ENCODE measurements at regions not wholly inside any gene's neighbourhood (a gene's known extent, or its start where the extent isn't known, plus 50 kb on each side); places are given as distances from the start of the nearest gene placed in this dataset.

GRCh38 chr14:49994951-49995561 is 102.2 kb downstream of the ARF6 start (continued):
- no peak for TF ChIP-seq GTF2F1 (IDR thresholded peaks at IDR 0.05; ENCODE audit: borderline replicate concordance, low read depth, low read length)
- TF ChIP-seq GABPA (IDR thresholded peaks at IDR 0.05; ENCODE audit: borderline replicate concordance, insufficient read depth, low read length): no peak
- TF ChIP-seq KDM4A (IDR thresholded peaks at IDR 0.05; ENCODE audit: low read depth, low read length, severe bottlenecking): no peak
- TF ChIP-seq POU5F1 (IDR thresholded peaks at IDR 0.05; ENCODE audit: low read depth, low read length): no peak

All from H1 (cell line).